Neural cell (in vitro differentiated cells): ENCODE measurements at regions not wholly inside any gene's neighbourhood (a gene's known extent, or its start where the extent isn't known, plus 50 kb on each side); places are given as distances from the start of the nearest gene placed in this dataset.
"Not testable (repeated sequence)": the region's sequence is repeated elsewhere in the genome, so short reads cannot be mapped to it uniquely, and the experiment has no call there.

Source experiments
- H2AFZ ChIP-seq: fragments of 200-600, 300-800 bp; sonication (generic), shearing (Covaris generic); 2 replicates; pipeline ENCODE4 v1.6.0; 2014; ENCODE audit warnings: low read depth, mild to moderate bottlenecking, antibody characterized with exemption, low read length, moderate library complexity
- H3F3A ChIP-seq: fragments of 200-600 bp; shearing (Covaris generic); 2 replicates; pipeline ENCODE4 v1.6.1; 2016; ENCODE audit warnings: mild to moderate bottlenecking, moderate library complexity, mixed read lengths, antibody characterized with exemption, low read length; ENCODE audit not compliant: insufficient read depth, poor library complexity, severe bottlenecking
- H3K27ac ChIP-seq: fragments of 200-600, 300-800 bp; sonication (generic), shearing (Covaris generic); 2 replicates; pipeline ENCODE4 v1.5.1; 2014; ENCODE audit warnings: mild to moderate bottlenecking, low read length, moderate library complexity
- H3K27me3 ChIP-seq: fragments of 300-800, 200-600 bp; sonication (generic), shearing (Covaris generic); 2 replicates; pipeline ENCODE4 v1.6.0; 2014; ENCODE audit warnings: mild to moderate bottlenecking, low read depth, low read length, moderate library complexity; ENCODE audit not compliant: insufficient read depth
- H3K36me3 ChIP-seq: fragments of 300-800, 200-600 bp; sonication (generic), shearing (Covaris generic); 2 replicates; pipeline ENCODE4 v1.5.1; 2014; ENCODE audit warnings: mild to moderate bottlenecking, antibody characterized with exemption, low read length, moderate library complexity; ENCODE audit not compliant: insufficient read depth
- H3K4me2 ChIP-seq: fragments of 300-800, 200-600 bp; sonication (generic), shearing (Covaris generic); 2 replicates; pipeline ENCODE4 v1.6.0; 2014; ENCODE audit warnings: mild to moderate bottlenecking, low read length
- H3K4me3 ChIP-seq: fragments of 300-800, 200-600 bp; sonication (generic), shearing (Covaris generic); 2 replicates; pipeline ENCODE4 v1.5.1; 2014; ENCODE audit warnings: mild to moderate bottlenecking, low read length, moderate library complexity
- H3K79me2 ChIP-seq: fragments of 200-600 bp; shearing (Covaris generic); replicated peaks from 2 replicates; pipeline ENCODE4 v1.6.0; 2014; ENCODE audit warnings: mild to moderate bottlenecking, low read length, moderate library complexity; ENCODE audit not compliant: insufficient read depth
- H3K9ac ChIP-seq: fragments of 300-800, 200-600 bp; sonication (generic), shearing (Covaris generic); 2 replicates; pipeline ENCODE4 v1.6.1; 2016; ENCODE audit warnings: mild to moderate bottlenecking, low read length, mixed read lengths
- H3K9me2 ChIP-seq: fragments of 200-600 bp; shearing (Covaris generic); 2 replicates; pipeline ENCODE4 v1.6.1; 2016; ENCODE audit warnings: mild to moderate bottlenecking, low read length, mixed read lengths; ENCODE audit not compliant: insufficient read depth
- H3K9me3 ChIP-seq: fragments of 200-600, 300-800 bp; sonication (generic), shearing (Covaris generic); 2 replicates; pipeline ENCODE4 v1.6.1; 2016; ENCODE audit warnings: mild to moderate bottlenecking, mixed run types, low read length, moderate library complexity, mixed read lengths
- H4K20me1 ChIP-seq: fragments of 200-600 bp; shearing (Covaris generic); 2 replicates; pipeline ENCODE4 v1.6.1; 2016; ENCODE audit warnings: mild to moderate bottlenecking, mixed run types; ENCODE audit not compliant: insufficient read depth
- CTCF ChIP-seq: fragments of 450-650 bp; IDR thresholded peaks from 2 replicates; pipeline ENCODE4 v1.5.1; 2014; ENCODE audit warnings: antibody characterized with exemption, mild to moderate bottlenecking, moderate library complexity; ENCODE audit not compliant: poor library complexity, severe bottlenecking
- EP300 ChIP-seq: fragments of 450-650 bp; conservative IDR thresholded peaks from 2 replicates; pipeline ENCODE4 v1.6.1; 2014; ENCODE audit warnings: antibody characterized with exemption, mild to moderate bottlenecking, moderate library complexity; ENCODE audit not compliant: poor library complexity, severe bottlenecking
- EZH2 ChIP-seq: fragments of 200-600, 300-800 bp; shearing (Covaris generic), sonication (generic); IDR thresholded peaks from 2 replicates; pipeline ENCODE4 v1.6.1; 2014; ENCODE audit warnings: antibody characterized with exemption, low read length, borderline replicate concordance, mild to moderate bottlenecking; ENCODE audit not compliant: insufficient read depth, poor library complexity, severe bottlenecking
- MXI1 ChIP-seq: fragments of 450-650 bp; conservative IDR thresholded peaks from 2 replicates; pipeline ENCODE4 v1.6.1; 2014; ENCODE audit warnings: antibody characterized with exemption, mild to moderate bottlenecking; ENCODE audit not compliant: poor library complexity, severe bottlenecking
- POLR2AphosphoS5 ChIP-seq: IDR thresholded peaks from 2 replicates; pipeline ENCODE4 v1.6.1; 2012
- RAD21 ChIP-seq: fragments of 450-650 bp; conservative IDR thresholded peaks from 2 replicates; pipeline ENCODE4 v1.6.1; 2014; ENCODE audit warnings: antibody characterized with exemption, mild to moderate bottlenecking, moderate library complexity
- REST ChIP-seq: IDR thresholded peaks from 2 replicates; pipeline ENCODE4 v1.6.1; 2012; ENCODE audit warnings: borderline replicate concordance
- SMC3 ChIP-seq: fragments of 450-650 bp; conservative IDR thresholded peaks from 2 replicates; pipeline ENCODE4 v1.6.1; 2014; ENCODE audit warnings: antibody characterized with exemption, mild to moderate bottlenecking, moderate library complexity; ENCODE audit not compliant: poor library complexity
- TAF1 ChIP-seq: IDR thresholded peaks from 2 replicates; pipeline ENCODE4 v1.6.1; 2012; ENCODE audit warnings: low read depth
- small RNA-seq, 3 experiments: library from RNA; depleted of rRNA; stranded (forward); fragments of <200 nt; gene quantifications; one replicate each; pipeline ENCODE3, GENCODE V24; 2012

- H3K9ac ChIP-seq, H3F3A ChIP-seq, H3K79me2 ChIP-seq, H2AFZ ChIP-seq, H3K4me3 ChIP-seq, H3K27ac ChIP-seq, H3K9me3 ChIP-seq, H4K20me1 ChIP-seq, H3K27me3 ChIP-seq, H3K4me2 ChIP-seq, H3K9me2 ChIP-seq, H3K36me3 ChIP-seq: not testable (repeated sequence)
Measured at GRCh38 chr7:69541779-69542432, 56.4 kb upstream of the AUTS2 start.

- Histone ChIP-seq H2AFZ (no peak overlapping the region), H3K79me2 (no peaks in the 10 kb centered on the region), H3K4me3 (no peak overlapping the region), H3K9ac (no peak overlapping the region), H3K27ac (no peak overlapping the region), H3K9me2 (no peaks in the 10 kb centered on the region), H3K27me3 (no peaks in the 10 kb centered on the region), H3K9me3 (no peaks in the 10 kb centered on the region), H4K20me1 (no peaks in the 10 kb centered on the region), H3F3A (no peaks in the 10 kb centered on the region), H3K36me3 (no peaks in the 10 kb centered on the region), H3K4me2 (no peak overlapping the region)
- TF ChIP-seq SMC3 = no peak
- no peak for TF ChIP-seq POLR2AphosphoS5
- no peak for TF ChIP-seq RAD21
- TF ChIP-seq EZH2 = no peak
- TF ChIP-seq EP300 = no peak
- no peak for TF ChIP-seq TAF1
- TF ChIP-seq MXI1 = no peak
- TF ChIP-seq REST = no peak
- no peak for TF ChIP-seq CTCF
Measured at GRCh38 chr7:69545175-69545574, 53.1 kb upstream of the AUTS2 start.

Small RNA genes lying in the stretch of these regions (small RNA-seq; reads per million reads assigned to genes)
- gene MTATP6P21 = 0 reads per million in 3 experiments
- 0 to 1.2 (median 0) reads per million in 3 experiments for gene RF00019
- gene RNA5SP231 = 0 reads per million in 3 experiments
- gene RNU6-229P = 0 reads per million in 3 experiments
- gene RNU6-832P = 0 to 0.16 (median 0) reads per million in 3 experiments
